Brain microvascular endothelial cell (primary cell): ENCODE measurements at regions not wholly inside any gene's neighbourhood (a gene's known extent, or its start where the extent isn't known, plus 50 kb on each side); places are given as distances from the start of the nearest gene placed in this dataset.

Source experiments
- DNase-seq: peaks from one replicate; pipeline ENCODE4 v3.0.0-alpha.2; 2020
- H3K27ac ChIP-seq: fragments of 250-450 bp; sonication (Bioruptor Pico); 2 replicates; pipeline ENCODE4 v1.5.1; 2020; ENCODE audit warnings: mild to moderate bottlenecking, moderate library complexity
- H3K27me3 ChIP-seq: fragments of 250-450 bp; sonication (Bioruptor Pico); replicated peaks from 2 replicates; pipeline ENCODE4 v1.5.1; 2020; ENCODE audit warnings: mild to moderate bottlenecking
- H3K36me3 ChIP-seq: fragments of 250-450 bp; sonication (Bioruptor Pico); replicated peaks from 2 replicates; pipeline ENCODE4 v1.5.1; 2020; ENCODE audit warnings: mild to moderate bottlenecking
- H3K4me3 ChIP-seq: 2 replicates; pipeline ENCODE4 v1.5.1; 2011; ENCODE audit warnings: low read depth, mild to moderate bottlenecking, control low read depth, low read length, moderate library complexity
- CTCF ChIP-seq: IDR thresholded peaks from 2 replicates; pipeline ENCODE4 v1.5.1; 2011; ENCODE audit warnings: low read depth, mild to moderate bottlenecking, moderate library complexity, low read length, control low read depth, inconsistent platforms; ENCODE audit errors: missing control alignments
- in situ Hi-C: cut with HindIII; loops from 2 replicates; pipeline ENCODE4 v1.10.0; 2017; ENCODE audit warnings: low sequenced_read_pairs, low pct_ligation_motif_present

- in situ Hi-C loops, result no loop called here
- no peaks in the 10 kb centered on the region for H3K27me3 ChIP-seq
- H3K4me3 ChIP-seq, result no peak overlapping the region
- TF ChIP-seq CTCF, result no peak
- H3K36me3 ChIP-seq, result no peaks in the 10 kb centered on the region
- DNase-seq, result no peak
- H3K27ac ChIP-seq, result no peak overlapping the region
These were observed 71.4 kb upstream of the SPOPL start for GRCh38 chr2:138430181-138430580.

- Histone ChIP-seq H3K27ac (no peak overlapping the region), H3K36me3 (no peaks in the 10 kb centered on the region), H3K4me3 (no peak overlapping the region), H3K27me3 (no peaks in the 10 kb centered on the region)
- no peak for TF ChIP-seq CTCF
- DNase-seq, result peak; percentile 49
- in situ Hi-C loops, result no loop called here
These were observed 68.6 kb upstream of the SPOPL start for GRCh38 chr2:138432971-138433370.

GRCh38 chr2:138433995-138434951 lies 67.3 kb upstream of the SPOPL start:
- H3K27me3 ChIP-seq, result no peaks in the 10 kb centered on the region
- no peaks in the 10 kb centered on the region for H3K36me3 ChIP-seq
- TF ChIP-seq CTCF, result no peak
- H3K4me3 ChIP-seq, result no peak overlapping the region
- DNase-seq, result no peak
- H3K27ac ChIP-seq, result no peak overlapping the region
- in situ Hi-C loops, result no loop called here

GRCh38 chr2:138435701-138436100 lies 65.9 kb upstream of the SPOPL start:
- no peak for TF ChIP-seq CTCF
- in situ Hi-C loops, result no loop called here
- H3K4me3 ChIP-seq, result no peak overlapping the region
- H3K36me3 ChIP-seq, result no peaks in the 10 kb centered on the region
- no peak for DNase-seq
- H3K27ac ChIP-seq, result no peak overlapping the region
- no peaks in the 10 kb centered on the region for H3K27me3 ChIP-seq

GRCh38 chr2:138439733-138440132 lies 61.8 kb upstream of the SPOPL start:
- no peaks in the 10 kb centered on the region for H3K36me3 ChIP-seq
- no peaks in the 10 kb centered on the region for H3K27me3 ChIP-seq
- H3K27ac ChIP-seq, result no peak overlapping the region
- H3K4me3 ChIP-seq, result no peak overlapping the region
- DNase-seq, result no peak
- in situ Hi-C loops, result no loop called here
- TF ChIP-seq CTCF, result no peak
